IPS-NIHi7 (cell line): ENCODE measurements at regions not wholly inside any gene's neighbourhood (a gene's known extent, or its start where the extent isn't known, plus 50 kb on each side); places are given as distances from the start of the nearest gene placed in this dataset.

Experiments
- DNase-seq: peaks from one replicate; pipeline ENCODE4 v3.0.0; 2012; ENCODE audit warnings: mixed read lengths; ENCODE audit errors: extremely low spot score

DNA sequence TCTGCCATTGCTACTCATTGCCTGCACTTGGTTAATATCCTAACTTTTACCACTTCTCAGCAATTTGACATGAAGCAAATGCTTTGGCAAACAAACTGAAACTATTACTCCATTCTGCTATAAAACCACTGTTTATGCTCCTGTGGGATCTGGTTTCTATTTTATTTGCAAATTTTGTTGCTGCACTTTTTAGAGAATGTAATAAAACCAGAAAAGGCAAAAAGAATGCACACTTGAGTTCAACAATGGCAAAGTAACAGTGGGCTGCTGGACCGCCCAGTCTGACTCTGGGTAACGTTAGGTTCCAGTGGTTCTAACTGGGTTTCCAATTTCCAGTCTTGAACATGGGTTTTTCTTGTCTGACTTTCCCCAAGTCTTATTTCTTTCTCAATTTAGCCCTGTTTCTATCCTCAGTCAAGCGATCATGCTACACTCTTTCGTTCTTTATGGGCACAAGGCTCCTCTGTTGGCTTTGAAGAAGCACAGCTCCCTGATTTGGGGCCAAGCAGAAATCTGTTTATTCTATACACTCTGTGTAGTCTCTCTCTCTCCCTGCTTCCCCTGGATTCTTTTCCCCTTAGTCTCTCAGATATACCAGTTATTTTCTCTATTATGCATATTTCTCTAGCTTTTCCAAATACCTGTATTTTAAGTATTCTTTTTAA lies 129.2 kb upstream of the FAM3C start:
- no peak for DNase-seq

DNA sequence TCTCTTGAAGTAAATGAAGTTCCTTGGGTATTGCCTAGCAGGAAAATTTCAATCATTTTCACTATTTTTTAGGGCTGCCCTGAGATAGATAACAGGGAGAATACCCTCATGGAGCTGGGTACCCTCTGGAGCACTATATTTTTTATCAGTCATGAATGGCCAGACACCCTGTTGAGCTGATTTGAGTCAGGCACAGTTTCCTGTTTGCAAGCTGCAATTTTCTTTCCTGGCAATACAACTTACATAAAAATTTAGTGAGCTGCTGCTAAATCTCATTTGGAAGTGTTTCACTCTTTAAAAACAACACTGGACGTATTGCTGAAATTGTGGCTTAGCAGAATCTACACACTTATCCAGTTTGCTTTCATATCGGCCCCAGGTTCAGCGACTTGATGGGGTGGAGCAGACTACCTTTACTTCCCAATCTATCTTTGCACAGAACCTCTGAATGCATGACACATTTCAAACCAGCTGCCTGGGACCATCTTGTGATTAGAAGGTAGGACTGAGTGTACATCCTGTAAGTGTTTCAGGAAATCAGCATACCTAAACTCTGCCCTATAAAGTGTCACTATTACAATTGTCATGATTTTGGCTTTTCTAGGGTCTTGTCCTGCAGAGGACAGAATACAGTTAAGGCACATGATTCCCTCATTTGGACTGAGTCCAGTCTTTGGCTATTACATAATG lies 125.7 kb upstream of the FAM3C start:
- no peak for DNase-seq

DNA sequence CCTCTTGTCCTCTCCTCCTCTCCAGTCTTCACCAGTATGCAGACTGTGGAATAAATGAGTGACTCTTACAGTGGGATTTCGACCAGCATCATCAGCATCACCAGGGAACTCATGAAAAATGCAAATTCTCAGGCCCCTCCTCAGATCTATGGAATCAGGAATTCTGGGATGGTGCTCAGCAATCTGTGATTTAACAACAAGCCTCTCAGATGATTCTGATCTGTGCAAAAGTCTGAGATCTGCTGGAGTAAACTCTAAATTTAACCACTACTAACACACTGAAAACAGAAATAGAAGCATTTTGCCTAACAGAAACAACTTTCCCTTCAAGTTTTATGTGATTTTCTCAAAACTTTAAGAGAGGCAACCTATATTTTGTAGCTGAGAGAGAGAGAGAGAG lies 124.8 kb upstream of the FAM3C start:
- no peak for DNase-seq

DNA sequence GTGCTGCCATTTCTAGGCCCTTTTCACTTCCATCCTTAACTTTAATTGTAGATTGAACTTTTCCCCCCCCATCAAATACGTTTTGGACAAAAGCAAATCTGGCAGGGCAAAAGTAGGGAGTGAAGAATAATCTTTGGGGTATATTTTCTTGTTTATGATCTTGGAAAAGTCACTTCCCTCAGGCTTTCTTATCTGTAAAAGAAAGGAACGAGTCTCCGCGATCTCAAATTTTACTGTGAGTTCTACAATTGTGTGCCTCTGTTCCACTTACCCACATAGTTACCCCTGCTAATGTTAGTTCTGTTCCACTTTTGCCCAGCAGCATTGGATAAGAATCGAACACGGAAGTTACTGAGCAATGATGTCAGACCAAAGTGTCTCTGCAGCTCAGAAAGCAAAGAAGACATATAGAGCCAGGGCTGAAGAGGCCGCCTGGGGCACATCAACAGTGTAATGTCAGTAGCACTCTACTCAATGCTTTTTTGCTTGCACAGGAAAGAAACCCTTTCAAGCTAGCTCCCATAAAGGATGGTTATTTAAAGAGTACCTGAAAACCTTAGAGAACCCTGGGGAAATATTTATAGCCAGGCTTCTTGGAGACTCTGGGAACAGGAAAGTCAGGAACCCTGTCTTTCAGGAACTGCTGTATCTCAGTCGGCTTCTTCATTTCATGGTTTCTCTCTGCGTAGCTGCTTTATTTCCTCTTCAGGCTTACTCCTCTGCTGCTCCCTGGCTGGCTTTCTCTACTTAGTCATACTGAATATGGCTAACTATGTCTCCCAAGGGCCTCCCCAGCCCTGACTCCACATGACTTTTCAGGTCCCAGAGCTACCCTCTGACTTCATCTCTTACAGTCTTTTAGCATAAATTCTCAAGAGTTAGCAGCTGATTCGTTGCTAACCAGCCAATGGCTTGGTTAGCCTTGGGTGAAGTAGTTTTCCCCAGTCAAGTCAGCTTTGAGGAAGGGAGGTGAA lies 123.7 kb upstream of the FAM3C start:
- DNase-seq, result no peak

DNA sequence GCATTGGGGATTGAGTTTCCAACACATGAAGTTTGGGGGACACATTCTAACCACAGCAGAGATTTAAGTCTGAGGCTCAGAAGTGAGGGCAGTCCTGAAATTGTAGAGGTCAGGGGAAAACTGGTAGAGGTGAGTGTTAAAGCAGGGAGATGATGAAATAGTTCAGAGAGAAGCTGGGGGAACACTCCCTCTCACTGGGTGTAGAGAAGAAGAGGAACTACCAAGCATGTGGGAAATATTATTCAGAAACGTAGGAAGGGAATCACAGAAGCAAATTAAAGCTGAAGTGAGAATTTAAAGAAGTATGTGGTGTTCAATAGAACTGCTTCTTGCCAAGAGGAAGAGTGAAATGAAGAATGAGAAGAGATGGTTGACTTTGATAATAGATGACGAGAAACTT lies 121.5 kb upstream of the FAM3C start:
- no peak for DNase-seq

DNA sequence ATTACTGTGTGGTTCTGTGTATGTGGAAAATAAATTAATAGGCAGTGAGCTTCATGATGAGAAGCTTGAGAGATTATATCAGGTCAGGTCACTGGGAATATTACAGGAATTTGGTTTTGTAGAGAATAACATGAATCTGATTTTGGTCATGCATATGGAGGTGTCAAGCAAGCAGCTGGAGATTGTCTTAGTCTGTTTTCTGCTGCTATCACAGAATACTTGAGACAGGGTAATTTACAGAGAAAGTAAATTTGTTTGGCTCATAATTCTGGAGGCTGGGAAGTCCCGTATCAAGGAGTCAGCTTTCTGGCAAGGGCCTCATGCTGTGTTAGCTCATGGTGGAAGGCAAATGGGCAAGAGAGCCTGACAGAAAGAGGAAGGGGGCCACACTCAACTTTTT lies 120.7 kb upstream of the FAM3C start:
- DNase-seq, result no peak

DNA sequence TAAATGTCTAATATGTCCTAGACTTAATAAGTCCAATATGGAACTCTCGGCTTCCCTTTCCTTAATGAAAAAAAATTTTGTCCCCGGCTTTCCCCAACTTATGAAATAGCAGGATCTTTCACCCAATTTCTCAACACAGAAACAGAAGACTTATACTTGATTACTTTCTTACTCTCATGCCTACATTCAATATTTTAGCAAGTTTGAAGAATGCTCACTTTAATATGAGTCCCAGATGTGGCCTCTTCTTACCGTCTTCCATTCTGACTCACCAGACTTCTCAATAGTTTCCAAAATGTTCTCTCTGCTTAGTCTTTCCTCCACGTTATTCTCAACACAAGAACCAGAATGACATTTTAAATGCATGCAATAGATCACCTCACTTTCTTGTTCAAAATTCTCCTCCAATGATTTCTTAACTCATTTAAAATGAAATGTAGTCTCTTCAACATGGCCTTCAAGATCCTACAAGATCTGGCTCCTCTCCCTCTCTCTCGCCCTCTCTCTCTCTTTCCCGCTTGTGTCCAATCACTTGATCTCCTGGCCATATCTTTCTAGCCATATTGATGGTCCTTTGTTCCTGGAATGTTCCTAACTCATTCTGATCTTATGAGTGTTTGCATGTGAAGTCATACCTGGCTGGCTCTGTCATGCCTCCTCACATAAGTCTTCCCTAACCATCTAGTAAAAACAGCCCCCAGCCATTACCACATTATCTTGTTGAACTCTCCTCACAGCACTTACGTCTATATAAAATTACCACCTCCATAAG lies 119.7 kb upstream of the FAM3C start:
- DNase-seq, result no peak

DNA sequence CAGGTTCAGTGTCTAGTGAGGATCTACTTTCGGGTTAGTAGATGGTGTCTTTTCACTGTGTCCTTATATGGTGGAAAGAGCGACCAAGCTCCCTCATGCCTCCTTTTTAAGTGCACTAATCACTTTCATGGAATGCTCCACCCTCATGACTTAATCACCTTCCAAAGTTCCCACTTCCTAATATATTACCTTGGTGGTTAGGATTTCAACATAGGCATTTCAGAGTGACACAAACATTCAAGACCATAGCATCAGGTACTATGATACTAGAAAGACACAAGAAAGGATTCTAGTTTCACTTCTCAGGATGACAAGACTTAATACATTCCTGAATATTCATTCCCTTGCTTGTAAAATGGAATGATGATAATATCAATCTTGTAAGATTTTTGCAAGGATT lies 119.1 kb upstream of the FAM3C start:
- no peak for DNase-seq

DNA sequence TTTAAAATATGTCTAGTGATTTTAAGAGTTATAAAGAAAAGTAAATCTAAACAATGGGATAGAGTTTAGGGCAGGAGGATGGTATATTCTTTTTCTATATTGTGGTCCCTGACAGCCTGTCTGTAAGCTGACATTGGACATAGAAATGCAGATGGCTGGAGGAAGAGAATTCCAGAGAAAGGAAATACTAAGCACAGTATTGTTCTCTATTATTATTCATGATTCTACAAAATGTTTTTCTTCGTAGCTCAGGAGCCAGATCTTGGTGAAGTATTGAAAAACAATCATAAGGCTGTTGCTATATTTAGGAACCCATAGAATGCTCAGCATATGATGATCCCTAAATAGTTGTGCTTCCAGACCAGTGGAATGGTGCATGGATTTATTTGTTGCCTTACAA lies 117.0 kb upstream of the FAM3C start:
- no peak for DNase-seq

DNA sequence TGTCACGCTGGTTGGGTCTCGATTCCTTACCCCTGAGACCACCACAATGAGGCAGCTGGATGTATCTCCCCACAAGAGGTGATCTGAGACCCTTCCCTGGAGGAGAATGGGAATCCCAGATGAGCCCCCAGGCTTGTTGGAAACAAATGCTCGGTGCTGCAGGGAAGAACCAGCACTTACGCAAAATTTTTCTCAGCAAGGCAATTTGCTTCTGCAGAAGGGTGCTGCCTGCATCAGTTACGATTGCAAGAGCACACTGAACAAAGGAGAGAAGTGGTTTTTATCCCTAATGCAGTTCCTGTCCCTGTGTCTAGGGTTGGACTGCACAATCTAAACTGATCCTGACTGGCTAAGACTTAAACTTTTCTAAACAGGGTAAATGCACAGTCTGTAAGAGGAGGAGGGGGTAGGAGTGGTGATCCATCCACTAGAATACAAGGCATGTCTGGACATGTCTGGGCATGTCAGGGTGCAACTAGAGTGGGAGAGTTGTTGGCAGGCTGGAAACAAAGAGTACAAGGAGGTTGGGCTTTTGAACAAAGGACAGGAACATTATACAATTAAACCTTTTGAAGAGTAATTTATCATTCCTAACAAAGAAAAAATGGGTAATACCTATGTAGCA lies 114.9 kb upstream of the FAM3C start:
- no peak for DNase-seq

DNA sequence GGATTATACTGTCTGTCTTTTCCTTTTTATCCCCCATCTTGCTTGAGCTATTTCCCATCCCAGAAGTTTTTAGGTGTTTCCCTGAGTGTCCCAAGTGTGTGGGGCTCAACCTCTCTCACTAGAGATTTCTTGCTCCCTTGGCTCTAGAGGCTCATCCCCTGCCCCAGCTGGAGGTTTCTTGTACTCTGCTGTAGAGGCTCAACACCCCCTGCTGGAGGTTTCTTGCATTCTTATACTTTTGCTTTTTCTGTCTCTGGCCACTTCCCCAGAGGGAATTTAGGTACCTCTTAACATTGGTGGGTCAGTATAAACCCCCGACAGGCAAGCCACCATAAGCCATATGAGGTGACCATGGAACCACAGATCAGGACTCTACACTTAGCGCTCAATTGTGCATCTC lies 114.2 kb upstream of the FAM3C start:
- no peak for DNase-seq

DNA sequence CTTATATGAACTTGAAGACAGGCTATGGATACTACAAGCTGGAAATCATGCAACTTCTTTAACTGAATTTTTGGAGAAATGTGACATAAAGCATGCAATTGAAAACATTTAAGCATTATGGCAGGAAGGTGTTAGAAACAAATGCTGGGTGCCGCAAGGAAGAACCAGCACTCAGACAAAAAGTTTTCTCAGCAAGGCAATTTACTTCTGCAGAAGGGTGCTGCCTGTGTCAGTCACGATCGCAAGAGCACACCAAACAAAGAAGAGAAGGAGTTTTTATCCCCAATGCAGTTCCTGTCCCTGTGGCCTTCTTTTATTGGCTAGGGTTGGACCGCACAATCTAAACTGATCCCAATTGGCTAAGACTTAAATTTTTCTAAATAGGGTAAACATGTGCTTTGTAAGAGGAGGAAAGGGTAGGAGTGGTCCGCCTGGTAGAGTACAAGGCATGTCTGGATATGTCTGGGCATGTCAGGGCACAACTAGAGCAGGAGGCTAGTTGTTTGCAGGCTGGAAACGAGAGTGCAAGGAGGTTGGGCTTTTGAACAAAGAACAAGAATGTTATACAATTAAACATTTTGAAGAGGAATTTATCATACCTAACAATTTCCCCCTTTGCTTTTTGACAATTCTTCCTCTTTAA lies 109.6 kb upstream of the FAM3C start:
- DNase-seq, result no peak

DNA sequence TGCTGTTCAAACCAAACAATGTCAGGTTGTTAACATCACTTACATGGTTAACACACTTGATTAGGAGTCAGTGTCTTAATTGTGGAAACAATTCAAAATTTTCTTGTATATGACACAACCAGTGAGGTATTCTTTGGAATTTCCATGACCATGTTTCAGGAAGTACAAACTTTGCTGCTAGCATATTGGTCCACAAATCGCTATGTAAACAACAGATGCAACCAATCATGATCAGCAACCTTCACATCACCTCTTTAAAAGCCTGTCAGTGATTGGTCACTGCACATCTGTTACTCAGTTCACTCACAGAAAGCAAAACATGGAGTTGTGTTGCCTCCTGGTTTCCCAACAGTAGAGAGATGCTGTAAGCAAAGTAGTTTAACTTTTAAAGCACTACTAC lies 108.9 kb upstream of the FAM3C start:
- DNase-seq, result no peak

DNA sequence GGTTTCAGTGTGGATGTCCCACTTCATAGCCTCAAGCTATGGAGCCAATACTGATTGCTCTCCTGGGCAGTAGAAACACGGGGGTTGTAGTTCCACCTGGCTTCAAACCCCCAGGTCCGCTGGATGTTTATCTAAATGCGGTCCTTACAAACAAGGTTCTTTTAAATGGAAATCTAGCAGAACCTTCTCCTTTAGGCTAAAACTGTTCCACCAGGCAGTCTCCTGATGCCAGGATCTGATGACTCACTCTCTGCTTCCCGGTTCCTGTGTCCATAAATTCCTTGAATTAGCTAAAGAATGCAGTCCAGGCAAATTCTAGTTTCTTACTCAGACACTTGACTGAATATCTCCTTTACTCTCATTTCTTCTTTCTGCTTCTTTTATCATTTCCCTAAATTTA lies 108.4 kb upstream of the FAM3C start:
- peak; percentile 20 for DNase-seq

DNA sequence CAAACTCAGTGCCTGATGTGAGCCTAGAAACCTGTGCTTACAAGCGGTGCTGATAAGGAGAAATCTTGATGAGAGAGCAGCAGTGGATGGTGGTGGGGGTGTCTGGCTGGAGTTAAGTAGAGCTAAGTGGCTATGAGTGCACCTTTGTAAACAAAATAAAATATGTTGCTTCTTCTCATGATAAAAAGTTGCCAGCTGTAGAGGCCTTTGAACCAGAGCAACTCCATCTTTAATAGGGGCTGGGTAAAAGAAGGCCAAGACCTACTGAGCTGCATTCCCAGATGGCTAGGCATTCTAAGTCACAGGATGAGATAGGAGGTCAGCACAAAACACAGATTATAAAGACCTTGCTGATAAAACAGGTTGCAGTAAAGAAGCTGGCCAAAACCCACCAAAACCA lies 107.6 kb upstream of the FAM3C start:
- DNase-seq, result no peak

DNA sequence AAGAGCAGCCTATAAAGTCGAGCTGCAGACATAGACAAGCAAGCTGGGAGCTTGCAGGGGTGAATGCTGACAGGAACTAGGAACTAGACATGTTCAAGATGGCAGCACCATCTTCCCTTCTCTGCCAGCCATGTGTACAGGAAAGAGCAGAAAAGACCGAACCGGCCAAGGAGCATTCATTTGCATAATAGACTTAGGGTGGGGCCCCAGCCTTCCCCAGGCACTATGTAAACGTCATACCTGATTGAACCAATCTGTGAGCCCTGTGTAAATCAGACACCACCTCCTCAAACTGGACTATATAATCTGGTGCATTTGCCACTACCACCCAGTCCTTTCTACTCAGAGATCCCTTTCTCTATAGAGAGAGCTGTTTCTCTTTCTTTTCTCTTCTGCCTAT lies 106.9 kb upstream of the FAM3C start:
- DNase-seq, result no peak

DNA sequence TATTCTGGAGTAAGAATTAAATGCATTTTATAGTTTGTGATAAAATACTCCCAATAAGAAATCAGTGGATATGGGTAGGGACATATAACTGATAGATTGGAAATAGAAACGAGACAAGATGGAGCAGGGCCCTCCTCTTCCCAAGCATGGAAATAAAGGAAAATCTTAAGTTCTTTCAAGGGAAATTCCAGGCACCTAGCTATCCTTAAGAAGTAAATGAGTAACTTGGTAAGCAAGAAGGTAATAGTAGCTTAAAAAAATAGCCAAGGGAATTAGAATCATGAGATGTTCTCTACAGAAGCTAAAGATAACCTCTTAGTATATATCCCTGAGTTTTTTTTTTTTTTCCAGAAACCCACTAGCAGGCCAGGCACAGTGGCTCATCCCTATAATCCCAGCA lies 105.5 kb upstream of the FAM3C start:
- DNase-seq, result no peak

DNA sequence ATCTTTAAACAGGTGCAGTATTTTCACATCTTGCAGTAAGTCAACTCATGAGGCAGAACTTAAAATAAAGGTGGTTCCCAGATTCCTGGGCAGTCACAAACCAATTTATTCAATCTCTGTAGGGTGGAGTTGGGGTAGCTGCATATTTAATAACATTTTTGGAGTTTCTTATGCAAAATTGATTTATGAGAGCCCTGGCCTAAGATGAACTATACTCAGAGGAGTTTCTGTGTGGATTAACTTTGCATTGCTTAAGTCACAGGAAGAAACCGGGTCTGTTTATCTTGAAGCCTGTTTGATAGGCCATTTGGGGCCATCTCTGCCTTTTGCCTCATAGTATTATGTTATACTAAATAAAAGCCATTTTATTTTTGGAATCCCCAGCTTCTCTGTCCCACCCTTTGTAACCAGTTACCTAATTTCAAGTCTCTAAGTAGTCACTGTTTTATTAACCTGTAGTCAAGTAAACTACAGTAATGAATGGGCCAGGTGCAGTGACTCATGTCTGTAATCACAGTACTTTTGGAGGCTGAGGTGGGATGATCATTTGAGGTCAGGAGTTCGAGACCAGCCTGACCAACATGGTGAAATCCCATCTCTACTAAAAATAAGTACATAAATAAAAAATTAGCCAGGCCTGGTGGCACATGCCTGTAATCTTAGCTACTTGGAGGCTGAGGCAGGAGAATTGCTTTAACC lies 104.4 kb upstream of the FAM3C start:
- no peak for DNase-seq

DNA sequence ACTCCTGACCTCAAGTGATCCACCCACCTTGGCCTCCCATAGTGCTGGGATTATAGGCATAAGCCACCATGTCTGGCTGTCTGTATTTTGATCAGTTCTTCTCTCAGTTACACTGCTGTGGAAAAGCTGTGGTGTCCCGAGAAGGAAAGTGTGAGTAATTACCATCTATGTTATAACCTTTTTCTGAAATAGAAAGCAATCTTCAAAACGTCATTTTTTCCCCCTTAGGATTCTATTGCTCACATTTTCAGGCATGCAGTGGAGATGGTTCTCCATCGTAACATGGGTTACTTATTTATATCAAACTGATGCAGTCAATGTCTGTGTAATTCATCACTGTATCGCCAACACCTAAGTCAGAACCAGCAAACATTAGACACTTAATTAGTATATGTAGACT lies 103.5 kb upstream of the FAM3C start:
- no peak for DNase-seq

DNA sequence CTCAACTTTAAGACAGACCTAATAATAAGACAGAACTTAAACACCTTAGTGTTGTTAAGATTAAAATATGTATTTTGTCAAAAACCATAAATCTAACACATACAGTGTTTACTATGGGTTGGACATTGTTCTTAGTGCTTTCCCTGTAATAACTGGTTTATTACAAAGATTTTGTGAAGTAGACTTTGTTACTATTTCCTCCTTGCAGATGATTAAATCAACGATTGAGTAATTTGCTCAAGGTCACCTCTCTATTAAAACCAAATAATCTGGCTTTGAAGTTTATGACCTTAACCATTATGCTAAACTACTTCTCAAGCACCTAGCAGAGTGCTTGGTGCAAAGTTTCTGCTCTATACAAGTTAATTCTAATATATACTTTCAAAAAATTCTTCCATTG lies 102.7 kb upstream of the FAM3C start:
- no peak for DNase-seq
